PC-3 (cell line): ENCODE measurements at regions not wholly inside any gene's neighbourhood (a gene's known extent, or its start where the extent isn't known, plus 50 kb on each side); places are given as distances from the start of the nearest gene placed in this dataset.

Experiments used
- ATAC-seq: fragments of 200-7000 bp; cut with Tn5 transposase; 2 replicates; pipeline ENCODE4 v1.9.1; 2020; ENCODE audit warnings: mild to moderate bottlenecking, moderate library complexity
- BruUV-seq: library from RNA; stranded (reverse); fragments of 400-500 nt; replicated peaks from 2 replicates; lab custom pipeline; 2021; lab: Mats Ljungman, UMichigan
- CTCF ChIA-PET: fragments of 300-600 bp; sonication (Branson Sonifier 250); formaldehyde crosslinking; loops from one replicate; lab custom pipeline; 2022; ENCODE audit warnings: antibody characterized with exemption; lab: Charles Lee
- POLR2A ChIA-PET: fragments of 300-600 bp; sonication (Branson Sonifier 250); formaldehyde crosslinking; loops from one replicate; lab custom pipeline; 2022; ENCODE audit warnings: antibody characterized with exemption; ENCODE audit not compliant: unreplicated experiment; lab: Charles Lee
- DNase-seq: peaks from one replicate; pipeline ENCODE4 v3.0.0-alpha.2; 2015
- H2AFZ ChIP-seq: fragments of 300-600 bp; sonication (generic); 2 replicates; pipeline ENCODE4 v1.6.0; 2016; ENCODE audit warnings: antibody characterized with exemption, low read length
- H3F3A ChIP-seq: fragments of 300-600 bp; sonication (generic); one replicate; pipeline ENCODE4 v1.6.0; 2017; ENCODE audit warnings: antibody characterized with exemption, low read length, control low read depth, mild to moderate bottlenecking; ENCODE audit not compliant: unreplicated experiment
- H3K27ac ChIP-seq: fragments of 300-600 bp; sonication (generic); 2 replicates; pipeline ENCODE4 v1.5.1; 2016; ENCODE audit warnings: mild to moderate bottlenecking, low read length
- H3K27me3 ChIP-seq: fragments of 300-600 bp; sonication (generic); 2 replicates; pipeline ENCODE4 v1.6.1; 2016; ENCODE audit warnings: low read length, mixed read lengths
- H3K36me3 ChIP-seq: fragments of 300-600 bp; sonication (generic); 2 replicates; pipeline ENCODE4 v1.6.1; 2016; ENCODE audit warnings: low read depth, mixed run types, low read length, mixed read lengths
- H3K4me1 ChIP-seq: fragments of 300-600 bp; sonication (generic); 2 replicates; pipeline ENCODE4 v1.5.1; 2016; ENCODE audit warnings: low read length; ENCODE audit not compliant: insufficient read depth
- H3K4me2 ChIP-seq: fragments of 300-600 bp; sonication (generic); 2 replicates; pipeline ENCODE4 v1.6.0; 2016; ENCODE audit warnings: low read length
- H3K4me3 ChIP-seq: fragments of 300-600 bp; sonication (generic); 2 replicates; pipeline ENCODE4 v1.5.1; 2016; ENCODE audit warnings: mild to moderate bottlenecking, low read length, mixed read lengths
- H3K79me2 ChIP-seq: fragments of 300-600 bp; sonication (generic); 2 replicates; pipeline ENCODE4 v1.6.1; 2017; ENCODE audit warnings: low read length, mixed read lengths
- H3K9ac ChIP-seq: fragments of 300-600 bp; sonication (generic); 2 replicates; pipeline ENCODE4 v1.6.0; 2016; ENCODE audit warnings: mild to moderate bottlenecking, low read length
- H3K9me2 ChIP-seq: fragments of 300-600 bp; sonication (generic); replicated peaks from 2 replicates; pipeline ENCODE4 v1.6.1; 2016; ENCODE audit warnings: mixed run types, low read length, mixed read lengths
- H3K9me3 ChIP-seq: fragments of 300-600 bp; sonication (generic); 2 replicates; pipeline ENCODE4 v1.6.1; 2016; ENCODE audit warnings: low read length, mixed read lengths
- H4K20me1 ChIP-seq: fragments of 300-600 bp; sonication (generic); 2 replicates; pipeline ENCODE4 v1.6.1; 2016; ENCODE audit warnings: low read length, mixed read lengths
- CTCF ChIP-seq: fragments of 300-600 bp; sonication (generic); conservative IDR thresholded peaks from 2 replicates; pipeline ENCODE4 v1.5.1; 2017; ENCODE audit warnings: antibody characterized with exemption, low read depth, mild to moderate bottlenecking, low read length
- EZH2 ChIP-seq: fragments of 300-600 bp; sonication (generic); IDR thresholded peaks from one replicate; pipeline ENCODE4 v1.6.1; 2017; ENCODE audit warnings: antibody characterized with exemption, mild to moderate bottlenecking, low read length; ENCODE audit not compliant: unreplicated experiment
- EZH2phosphoT487 ChIP-seq: fragments of 300-600 bp; sonication (generic); IDR thresholded peaks from 2 replicates; pipeline ENCODE4 v1.6.1; 2018; ENCODE audit warnings: mild to moderate bottlenecking, antibody characterized with exemption, low read length, borderline replicate concordance
- intact Hi-C: fragments of 100-400 bp; cut with micrococcal nuclease; formaldehyde crosslinking; loops from 2 replicates; pipeline ENCODE4 v1.9.0; 2023

- no peak overlapping the region for H3K9ac ChIP-seq
- CTCF ChIA-PET, result no interaction called here
Measured at GRCh38 chr6:112752791-112753190, 405.7 kb downstream of the RFPL4B start.

GRCh38 chr6:112760831-112761230 lies 413.7 kb downstream of the RFPL4B start:
- Histone ChIP-seq H3K4me1 (no peaks in the 10 kb centered on the region), H3F3A (no peaks in the 10 kb centered on the region), H3K27me3 (no peaks in the 10 kb centered on the region), H3K36me3 (no peaks in the 10 kb centered on the region), H3K9me2 (no peaks in the 10 kb centered on the region), H3K27ac (no peak overlapping the region), H3K4me2 (no peak overlapping the region), H3K79me2 (no peaks in the 10 kb centered on the region), H3K9ac (no peak overlapping the region), H3K4me3 (no peak overlapping the region), H3K9me3 (no peaks in the 10 kb centered on the region), H4K20me1 (no peaks in the 10 kb centered on the region), H2AFZ (no peak overlapping the region)
- DNase-seq, result no peak
- ATAC-seq, result no peak
- CTCF ChIA-PET, result interaction anchor here (0.5 to 0.7 kb wide), 2 partner anchors 70 to 79 kb away, joined by 3 read pairs; no protein-coding TSS in a partner anchor
- BruUV-seq, result no TSS peak
- no peak for TF ChIP-seq CTCF
- TF ChIP-seq EZH2, result no peak
- no peak for TF ChIP-seq EZH2phosphoT487
- POLR2A ChIA-PET, result no interaction called here
- intact Hi-C loops, result no loop called here

More at GRCh38 chr6:112752791-112753190, 405.7 kb downstream of the RFPL4B start:
- no peak for DNase-seq
- intact Hi-C loops, result no loop called here
- H3F3A ChIP-seq, result no peaks in the 10 kb centered on the region
- no peak for ATAC-seq
- H3K36me3 ChIP-seq, result no peaks in the 10 kb centered on the region
- no peaks in the 10 kb centered on the region for H3K9me2 ChIP-seq
- TF ChIP-seq CTCF, result no peak
- TF ChIP-seq EZH2, result no peak
- no peak for TF ChIP-seq EZH2phosphoT487
- no peaks in the 10 kb centered on the region for H3K79me2 ChIP-seq
- POLR2A ChIA-PET, result no interaction called here
- no peak overlapping the region for H3K27ac ChIP-seq
- BruUV-seq, result no TSS peak
- H3K9me3 ChIP-seq, result no peaks in the 10 kb centered on the region
- H3K27me3 ChIP-seq, result no peaks in the 10 kb centered on the region
- peaks cover 10% of the 10 kb centered on the region for H3K4me1 ChIP-seq
- no peak overlapping the region for H3K4me3 ChIP-seq
- no peak overlapping the region for H3K4me2 ChIP-seq
- H4K20me1 ChIP-seq, result no peaks in the 10 kb centered on the region
- H2AFZ ChIP-seq, result no peak overlapping the region

- CTCF ChIA-PET, result no interaction called here
- intact Hi-C loops, result no loop called here
- H3K27me3 ChIP-seq, result no peaks in the 10 kb centered on the region
- no peak overlapping the region for H3K9ac ChIP-seq
- H3K4me2 ChIP-seq, result no peak overlapping the region
- no peaks in the 10 kb centered on the region for H3F3A ChIP-seq
- H3K27ac ChIP-seq, result no peak overlapping the region
- no TSS peak for BruUV-seq
- no peaks in the 10 kb centered on the region for H3K36me3 ChIP-seq
- H4K20me1 ChIP-seq, result no peaks in the 10 kb centered on the region
- TF ChIP-seq EZH2 (no peak), CTCF (no peak), EZH2phosphoT487 (no peak)
- H3K4me3 ChIP-seq, result no peak overlapping the region
- H3K4me1 ChIP-seq, result no peaks in the 10 kb centered on the region
- no peak for ATAC-seq
- no peaks in the 10 kb centered on the region for H3K79me2 ChIP-seq
- H3K9me2 ChIP-seq, result no peaks in the 10 kb centered on the region
- POLR2A ChIA-PET, result no interaction called here
- H3K9me3 ChIP-seq, result no peaks in the 10 kb centered on the region
- no peak for DNase-seq
- no peak overlapping the region for H2AFZ ChIP-seq
Measured at GRCh38 chr6:112761740-112762139, 414.6 kb downstream of the RFPL4B start.
